Neural progenitor cell (in vitro differentiated cells): ENCODE measurements at regions not wholly inside any gene's neighbourhood (a gene's known extent, or its start where the extent isn't known, plus 50 kb on each side); places are given as distances from the start of the nearest gene placed in this dataset.

Source experiments
- DNase-seq: peaks from one replicate; pipeline ENCODE4 v3.0.0-alpha.2; 2016; ENCODE audit warnings: low spot score
- H2AFZ ChIP-seq: fragments of 200-600 bp; sonication (generic); replicated peaks from 2 replicates; pipeline ENCODE4 v1.6.1; 2016; ENCODE audit warnings: antibody characterized with exemption
- H3F3A ChIP-seq: fragments of 200-600 bp; sonication (generic); 2 replicates; pipeline ENCODE4 v1.6.1; 2016; ENCODE audit warnings: antibody characterized with exemption, low read depth
- H3K27ac ChIP-seq: fragments of 200-600 bp; sonication (generic); 2 replicates; pipeline ENCODE4 v1.5.1; 2016; ENCODE audit warnings: mild to moderate bottlenecking
- H3K27me3 ChIP-seq: fragments of 200-600 bp; sonication (generic); 2 replicates; pipeline ENCODE4 v1.6.1; 2016; ENCODE audit warnings: mild to moderate bottlenecking, moderate library complexity
- H3K36me3 ChIP-seq: fragments of 200-600 bp; sonication (generic); 2 replicates; pipeline ENCODE4 v1.5.1; 2016
- H3K4me1 ChIP-seq: fragments of 200-600 bp; sonication (generic); 2 replicates; pipeline ENCODE4 v1.6.1; 2016; ENCODE audit warnings: mixed run types
- H3K4me2 ChIP-seq: fragments of 200-600 bp; sonication (generic); 2 replicates; pipeline ENCODE4 v1.6.1; 2016
- H3K4me3 ChIP-seq: fragments of 200-600 bp; sonication (generic); 2 replicates; pipeline ENCODE4 v1.5.1; 2016
- H3K79me2 ChIP-seq: fragments of 200-600 bp; sonication (generic); 2 replicates; pipeline ENCODE4 v1.6.1; 2016; ENCODE audit warnings: low read depth
- H3K9ac ChIP-seq: fragments of 200-600 bp; sonication (generic); 2 replicates; pipeline ENCODE4 v1.6.1; 2016
- H3K9me3 ChIP-seq: fragments of 200-600 bp; sonication (generic); 2 replicates; pipeline ENCODE4 v1.5.1; 2016; ENCODE audit warnings: low read depth
- H4K20me1 ChIP-seq: fragments of 200-600 bp; sonication (generic); 2 replicates; pipeline ENCODE4 v1.6.1; 2016; ENCODE audit warnings: low read depth
- H3K27ac Mint-ChIP-seq: 3 replicates; pipeline ENCODE4 v1.8.0; 2021; ENCODE audit warnings: mixed read lengths
- H3K27me3 Mint-ChIP-seq: 2 replicates; pipeline ENCODE4 v1.8.0; 2022; ENCODE audit warnings: low read depth, mild to moderate bottlenecking, inconsistent platforms, moderate library complexity, mixed read lengths; ENCODE audit not compliant: insufficient read depth
- H3K36me3 Mint-ChIP-seq: 3 replicates; pipeline ENCODE4 v1.8.0; 2021; ENCODE audit warnings: mixed read lengths
- H3K4me1 Mint-ChIP-seq: 3 replicates; pipeline ENCODE4 v1.8.0; 2021; ENCODE audit warnings: mixed read lengths
- H3K4me3 Mint-ChIP-seq: 3 replicates; pipeline ENCODE4 v1.8.0; 2021; ENCODE audit warnings: mild to moderate bottlenecking, moderate library complexity, mixed read lengths
- H3K9me3 Mint-ChIP-seq: 3 replicates; pipeline ENCODE4 v1.8.0; 2020; ENCODE audit warnings: mixed read lengths
- EZH2 ChIP-seq: fragments of 200-600 bp; sonication (generic); IDR thresholded peaks from 2 replicates; pipeline ENCODE4 v1.6.1; 2017; ENCODE audit warnings: antibody characterized with exemption, mild to moderate bottlenecking, moderate library complexity
- EZH2phosphoT487 ChIP-seq: fragments of 200-600 bp; sonication (generic); IDR thresholded peaks from 2 replicates; pipeline ENCODE4 v1.6.1; 2017; ENCODE audit warnings: antibody characterized with exemption
- TF ChIP-seq, protein P1 (sequence below): fragments of 200-600 bp; sonication (generic); IDR thresholded peaks from 2 replicates; pipeline ENCODE4 v1.5.1; 2017; ENCODE audit warnings: antibody characterized with exemption, mild to moderate bottlenecking

GRCh38 chr1:209130886-209131285, 452.6 kb upstream of the CAMK1G start:
- Mint-ChIP-seq H3K4me3 (no peak overlapping the region), H3K27ac (no peak overlapping the region), H3K27me3 (no peaks in the 10 kb centered on the region), H3K4me1 (peaks cover 2% of the 10 kb centered on the region), H3K36me3 (no peaks in the 10 kb centered on the region), H3K9me3 (peaks cover 15% of the 10 kb centered on the region)
- Histone ChIP-seq H2AFZ (no peak overlapping the region), H3K79me2 (no peaks in the 10 kb centered on the region), H3K4me2 (no peak overlapping the region), H3K27ac (no peak overlapping the region), H3K4me1 (peaks cover 7% of the 10 kb centered on the region), H3K4me3 (no peak overlapping the region), H3K36me3 (no peaks in the 10 kb centered on the region), H3K9ac (no peak overlapping the region), H3F3A (no peaks in the 10 kb centered on the region), H3K27me3 (no peaks in the 10 kb centered on the region), H4K20me1 (no peaks in the 10 kb centered on the region), H3K9me3 (no peaks in the 10 kb centered on the region)
- TF ChIP-seq, protein P1, sequence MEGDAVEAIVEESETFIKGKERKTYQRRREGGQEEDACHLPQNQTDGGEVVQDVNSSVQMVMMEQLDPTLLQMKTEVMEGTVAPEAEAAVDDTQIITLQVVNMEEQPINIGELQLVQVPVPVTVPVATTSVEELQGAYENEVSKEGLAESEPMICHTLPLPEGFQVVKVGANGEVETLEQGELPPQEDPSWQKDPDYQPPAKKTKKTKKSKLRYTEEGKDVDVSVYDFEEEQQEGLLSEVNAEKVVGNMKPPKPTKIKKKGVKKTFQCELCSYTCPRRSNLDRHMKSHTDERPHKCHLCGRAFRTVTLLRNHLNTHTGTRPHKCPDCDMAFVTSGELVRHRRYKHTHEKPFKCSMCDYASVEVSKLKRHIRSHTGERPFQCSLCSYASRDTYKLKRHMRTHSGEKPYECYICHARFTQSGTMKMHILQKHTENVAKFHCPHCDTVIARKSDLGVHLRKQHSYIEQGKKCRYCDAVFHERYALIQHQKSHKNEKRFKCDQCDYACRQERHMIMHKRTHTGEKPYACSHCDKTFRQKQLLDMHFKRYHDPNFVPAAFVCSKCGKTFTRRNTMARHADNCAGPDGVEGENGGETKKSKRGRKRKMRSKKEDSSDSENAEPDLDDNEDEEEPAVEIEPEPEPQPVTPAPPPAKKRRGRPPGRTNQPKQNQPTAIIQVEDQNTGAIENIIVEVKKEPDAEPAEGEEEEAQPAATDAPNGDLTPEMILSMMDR, result no peak
- TF ChIP-seq EZH2phosphoT487 (no peak), EZH2 (no peak)
- no peak for DNase-seq

GRCh38 chr1:209132736-209133467, 450.6 kb upstream of the CAMK1G start:
- TF ChIP-seq EZH2phosphoT487 (no peak), EZH2 (no peak)
- TF ChIP-seq, protein P1, result no peak
- H3K27ac ChIP-seq, result no peak overlapping the region
- no peak for DNase-seq
- H4K20me1 ChIP-seq, result no peaks in the 10 kb centered on the region
- H3K27ac Mint-ChIP-seq, result no peak overlapping the region
- no peaks in the 10 kb centered on the region for H3F3A ChIP-seq
- H3K27me3 ChIP-seq, result no peaks in the 10 kb centered on the region
- H3K9me3 Mint-ChIP-seq, result peaks cover 15% of the 10 kb centered on the region
- H3K9ac ChIP-seq, result no peak overlapping the region
- no peak overlapping the region for H2AFZ ChIP-seq
- no peaks in the 10 kb centered on the region for H3K36me3 ChIP-seq
- H3K4me1 ChIP-seq, result peaks cover 7% of the 10 kb centered on the region
- H3K36me3 Mint-ChIP-seq, result no peaks in the 10 kb centered on the region
- no peaks in the 10 kb centered on the region for H3K27me3 Mint-ChIP-seq
- no peaks in the 10 kb centered on the region for H3K9me3 ChIP-seq
- H3K79me2 ChIP-seq, result no peaks in the 10 kb centered on the region
- peaks cover 2% of the 10 kb centered on the region for H3K4me1 Mint-ChIP-seq
- H3K4me2 ChIP-seq, result no peak overlapping the region
- H3K4me3 ChIP-seq, result no peak overlapping the region
- H3K4me3 Mint-ChIP-seq, result no peak overlapping the region

- H3K79me2 ChIP-seq, result no peaks in the 10 kb centered on the region
- peaks cover 2% of the 10 kb centered on the region for H3K4me1 Mint-ChIP-seq
- no peak for TF ChIP-seq EZH2phosphoT487
- no peak for TF ChIP-seq EZH2
- TF ChIP-seq, protein P1, result no peak
- H3K27ac Mint-ChIP-seq, result no peak overlapping the region
- peaks cover 7% of the 10 kb centered on the region for H3K4me1 ChIP-seq
- no peak overlapping the region for H3K9ac ChIP-seq
- H3K27me3 ChIP-seq, result no peaks in the 10 kb centered on the region
- no peaks in the 10 kb centered on the region for H3K9me3 ChIP-seq
- no peaks in the 10 kb centered on the region for H3K27me3 Mint-ChIP-seq
- peak; percentile 10 for DNase-seq
- no peak overlapping the region for H3K4me3 Mint-ChIP-seq
- H2AFZ ChIP-seq, result no peak overlapping the region
- H4K20me1 ChIP-seq, result no peaks in the 10 kb centered on the region
- no peaks in the 10 kb centered on the region for H3K36me3 ChIP-seq
- H3K27ac ChIP-seq, result no peak overlapping the region
- peaks cover 11% of the 10 kb centered on the region for H3K9me3 Mint-ChIP-seq
- no peak overlapping the region for H3K4me2 ChIP-seq
- no peaks in the 10 kb centered on the region for H3F3A ChIP-seq
- H3K4me3 ChIP-seq, result no peak overlapping the region
- H3K36me3 Mint-ChIP-seq, result no peaks in the 10 kb centered on the region
These were observed 449.5 kb upstream of the CAMK1G start for GRCh38 chr1:209134001-209134400.
